ENCODE measurements at regions not wholly inside any gene's neighbourhood (a gene's known extent, or its start where the extent isn't known, plus 50 kb on each side); places are given as distances from the start of the nearest gene placed in this dataset.

DNA sequence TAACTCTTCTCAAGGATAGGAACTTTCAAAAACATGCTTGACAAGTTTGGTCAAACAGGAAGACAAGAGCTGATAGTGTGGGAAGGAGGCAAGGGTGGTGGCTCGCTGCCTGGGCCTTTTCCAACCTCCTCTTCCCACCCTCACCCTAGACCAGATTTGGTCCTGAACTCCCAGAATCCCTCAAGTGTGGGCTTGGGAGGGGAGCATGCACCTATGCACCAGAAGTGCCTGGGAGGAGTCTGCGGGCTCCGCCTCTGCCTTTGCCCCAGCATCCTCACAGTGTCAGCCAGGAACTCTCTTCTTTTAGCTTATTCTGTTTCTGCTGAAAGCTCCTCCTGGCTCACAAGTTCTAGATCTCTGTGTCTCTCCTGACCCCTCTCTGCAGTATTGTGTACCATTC lies 126.2 kb upstream of the MRPS22 start:
- H4K20me1 ChIP-seq (ENCODE audit: control insufficient read depth, insufficient read depth), result no peaks in the 10 kb centered on the region
- H3K36me3 ChIP-seq (ENCODE audit: control insufficient read depth in 2 of 2, insufficient read depth in 2 of 2, low read length in 1 of 2), result no peaks in the 10 kb centered on the region
- no peak for DNase-seq (ENCODE audit: low read depth, low spot score)
- no peaks in the 10 kb centered on the region for H3K79me2 ChIP-seq (ENCODE audit: control insufficient read depth, insufficient read depth, low read length)
- H3K9ac ChIP-seq (ENCODE audit: control insufficient read depth, insufficient read depth, low read length), result no peak overlapping the region
- CTCF ChIA-PET, result no interaction called here
- intact Hi-C loops (cut with micrococcal nuclease; ENCODE audit: unreplicated experiment) (no loop called here), in situ Hi-C loops (cut with MboI) (no loop called here)
- POLR2A ChIA-PET, result no interaction called here
- RAD21 ChIA-PET (ENCODE audit: unreplicated experiment), result interaction anchor here (0.7 kb wide), 1 partner anchor 42 kb away, joined by 3 read pairs; no protein-coding TSS in a partner anchor
- WGBS (ENCODE audit: insufficient coverage, insufficient replicate concordance, low lambda C conversion rate, missing lambda C conversion rate), result 69% methylated on average over 3 of the region's 3 CpGs
- H3K4me1 ChIP-seq (ENCODE audit: control insufficient read depth, insufficient read depth, low read length), result no peaks in the 10 kb centered on the region
- no peak overlapping the region for H3K4me2 ChIP-seq (ENCODE audit: control insufficient read depth, insufficient read depth)
- FAIRE-seq, result no peak
- no peak overlapping the region for H3K27ac ChIP-seq (ENCODE audit: control insufficient read depth, insufficient read depth)
- TF ChIP-seq SUPT20H (IDR thresholded peaks at IDR 0.05; ENCODE audit: borderline replicate concordance, control insufficient read depth, low read depth, low read length) (no peak), RFX5 (IDR thresholded peaks at IDR 0.05; ENCODE audit: low read depth, low read length) (no peak), NR2C2 (IDR thresholded peaks at IDR 0.05; ENCODE audit: borderline replicate concordance, control insufficient read depth, insufficient read length, low read depth) (no peak)
- SMC1A ChIA-PET (ENCODE audit: uncharacterized antibody, unreplicated experiment), result no interaction called here
- no peaks in the 10 kb centered on the region for H3K9me3 ChIP-seq (replicated peaks; ENCODE audit: control insufficient read depth, insufficient read depth, low read length)
- H3K4me3 ChIP-seq, result no peak overlapping the region
- peaks cover 0 to 1% of the 10 kb centered on the region in 2 experiments; a peak in 3 of 4 replicates for H3K27me3 ChIP-seq (replicated peaks in 1 of 2; ENCODE audit: control insufficient read depth in 2 of 2, insufficient read depth in 2 of 2, low read length in 1 of 2)
- H2AFZ ChIP-seq (ENCODE audit: control insufficient read depth, low read depth, low read length), result no peak overlapping the region
- no TSS peak for BruUV-seq (replicated peaks)
- no peak for ATAC-seq

DNA sequence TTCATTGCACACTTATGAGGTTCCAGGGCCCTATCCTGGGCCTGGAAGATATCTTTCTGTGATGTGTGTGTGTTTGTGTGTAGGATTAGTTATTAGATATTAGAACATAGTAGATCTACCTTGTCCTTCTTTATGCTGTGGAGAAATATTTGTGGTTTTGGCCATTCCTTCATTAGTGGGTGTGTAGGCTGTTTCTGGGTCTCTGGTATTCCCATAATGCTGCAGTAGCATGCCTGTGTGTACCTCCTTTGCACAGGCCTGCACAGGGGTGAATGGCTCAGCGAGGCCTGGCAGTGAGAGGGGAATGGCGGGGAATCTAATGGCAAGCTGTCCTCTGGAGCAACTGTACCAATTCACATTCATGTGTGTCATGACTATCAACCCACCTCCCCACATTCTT lies 125.8 kb upstream of the MRPS22 start:
- FAIRE-seq (no peak), DNase-seq (ENCODE audit: low read depth, low spot score) (no peak), ATAC-seq (no peak)
- Histone ChIP-seq H3K4me1 (ENCODE audit: control insufficient read depth, insufficient read depth, low read length) (no peaks in the 10 kb centered on the region), H3K27me3 (replicated peaks in 1 of 2; ENCODE audit: control insufficient read depth in 2 of 2, insufficient read depth in 2 of 2, low read length in 1 of 2) (peaks cover 0 to 1% of the 10 kb centered on the region in 2 experiments; a peak in 3 of 4 replicates), H3K79me2 (ENCODE audit: control insufficient read depth, insufficient read depth, low read length) (no peaks in the 10 kb centered on the region), H2AFZ (ENCODE audit: control insufficient read depth, low read depth, low read length) (no peak overlapping the region), H3K4me3 (no peak overlapping the region), H3K9ac (ENCODE audit: control insufficient read depth, insufficient read depth, low read length) (no peak overlapping the region), H3K36me3 (ENCODE audit: control insufficient read depth in 2 of 2, insufficient read depth in 2 of 2, low read length in 1 of 2) (no peaks in the 10 kb centered on the region), H3K4me2 (ENCODE audit: control insufficient read depth, insufficient read depth) (no peak overlapping the region), H3K9me3 (replicated peaks; ENCODE audit: control insufficient read depth, insufficient read depth, low read length) (no peaks in the 10 kb centered on the region), H4K20me1 (ENCODE audit: control insufficient read depth, insufficient read depth) (no peaks in the 10 kb centered on the region), H3K27ac (ENCODE audit: control insufficient read depth, insufficient read depth) (no peak overlapping the region)
- ChIA-PET CTCF (no interaction called here), SMC1A (ENCODE audit: uncharacterized antibody, unreplicated experiment) (no interaction called here), POLR2A (no interaction called here), RAD21 (ENCODE audit: unreplicated experiment) (interaction anchor here (0.7 kb wide), 1 partner anchor 43 kb away, joined by 3 read pairs; no protein-coding TSS in a partner anchor)
- no TSS peak for BruUV-seq (replicated peaks)
- TF ChIP-seq HCFC1 (IDR thresholded peaks at IDR 0.05; ENCODE audit: low read length) (no peak), MXI1 (IDR thresholded peaks at IDR 0.05; ENCODE audit: low read depth, low read length) (no peak), RFX5 (IDR thresholded peaks at IDR 0.05; ENCODE audit: low read depth, low read length) (no peak), TAF1 (IDR thresholded peaks at IDR 0.05; ENCODE audit: borderline replicate concordance, low read depth, low read length) (no peak), SMC3 (IDR thresholded peaks at IDR 0.05; ENCODE audit: borderline replicate concordance, low read length) (no peak), CHD1 (IDR thresholded peaks at IDR 0.05; ENCODE audit: low read depth, low read length) (no peak), MYC (IDR thresholded peaks at IDR 0.05; ENCODE audit: insufficient read depth, insufficient read length, insufficient replicate concordance, low read length, severe bottlenecking) (no peak), STAT1 (conservative IDR thresholded peaks at IDR 0.05) (no peak), KLF5 (IDR thresholded peaks at IDR 0.05; ENCODE audit: partially characterized antibody) (no peak)
- TF ChIP-seq, protein P1, sequence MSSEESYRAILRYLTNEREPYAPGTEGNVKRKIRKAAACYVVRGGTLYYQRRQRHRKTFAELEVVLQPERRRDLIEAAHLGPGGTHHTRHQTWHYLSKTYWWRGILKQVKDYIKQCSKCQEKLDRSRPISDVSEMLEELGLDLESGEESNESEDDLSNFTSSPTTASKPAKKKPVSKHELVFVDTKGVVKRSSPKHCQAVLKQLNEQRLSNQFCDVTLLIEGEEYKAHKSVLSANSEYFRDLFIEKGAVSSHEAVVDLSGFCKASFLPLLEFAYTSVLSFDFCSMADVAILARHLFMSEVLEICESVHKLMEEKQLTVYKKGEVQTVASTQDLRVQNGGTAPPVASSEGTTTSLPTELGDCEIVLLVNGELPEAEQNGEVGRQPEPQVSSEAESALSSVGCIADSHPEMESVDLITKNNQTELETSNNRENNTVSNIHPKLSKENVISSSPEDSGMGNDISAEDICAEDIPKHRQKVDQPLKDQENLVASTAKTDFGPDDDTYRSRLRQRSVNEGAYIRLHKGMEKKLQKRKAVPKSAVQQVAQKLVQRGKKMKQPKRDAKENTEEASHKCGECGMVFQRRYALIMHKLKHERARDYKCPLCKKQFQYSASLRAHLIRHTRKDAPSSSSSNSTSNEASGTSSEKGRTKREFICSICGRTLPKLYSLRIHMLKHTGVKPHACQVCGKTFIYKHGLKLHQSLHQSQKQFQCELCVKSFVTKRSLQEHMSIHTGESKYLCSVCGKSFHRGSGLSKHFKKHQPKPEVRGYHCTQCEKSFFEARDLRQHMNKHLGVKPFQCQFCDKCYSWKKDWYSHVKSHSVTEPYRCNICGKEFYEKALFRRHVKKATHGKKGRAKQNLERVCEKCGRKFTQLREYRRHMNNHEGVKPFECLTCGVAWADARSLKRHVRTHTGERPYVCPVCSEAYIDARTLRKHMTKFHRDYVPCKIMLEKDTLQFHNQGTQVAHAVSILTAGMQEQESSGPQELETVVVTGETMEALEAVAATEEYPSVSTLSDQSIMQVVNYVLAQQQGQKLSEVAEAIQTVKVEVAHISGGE (CRISPR knock-in tag; IDR thresholded peaks at IDR 0.05), result no peak
- in situ Hi-C loops (cut with MboI) (no loop called here), intact Hi-C loops (cut with micrococcal nuclease; ENCODE audit: unreplicated experiment) (no loop called here)
- WGBS (ENCODE audit: insufficient coverage, insufficient replicate concordance, low lambda C conversion rate, missing lambda C conversion rate), result 24% methylated on average over 2 of the region's 2 CpGs

All from GM12878 (cell line).